ENCODE measurements at regions not wholly inside any gene's neighbourhood (a gene's known extent, or its start where the extent isn't known, plus 50 kb on each side); places are given as distances from the start of the nearest gene placed in this dataset.

DNA sequence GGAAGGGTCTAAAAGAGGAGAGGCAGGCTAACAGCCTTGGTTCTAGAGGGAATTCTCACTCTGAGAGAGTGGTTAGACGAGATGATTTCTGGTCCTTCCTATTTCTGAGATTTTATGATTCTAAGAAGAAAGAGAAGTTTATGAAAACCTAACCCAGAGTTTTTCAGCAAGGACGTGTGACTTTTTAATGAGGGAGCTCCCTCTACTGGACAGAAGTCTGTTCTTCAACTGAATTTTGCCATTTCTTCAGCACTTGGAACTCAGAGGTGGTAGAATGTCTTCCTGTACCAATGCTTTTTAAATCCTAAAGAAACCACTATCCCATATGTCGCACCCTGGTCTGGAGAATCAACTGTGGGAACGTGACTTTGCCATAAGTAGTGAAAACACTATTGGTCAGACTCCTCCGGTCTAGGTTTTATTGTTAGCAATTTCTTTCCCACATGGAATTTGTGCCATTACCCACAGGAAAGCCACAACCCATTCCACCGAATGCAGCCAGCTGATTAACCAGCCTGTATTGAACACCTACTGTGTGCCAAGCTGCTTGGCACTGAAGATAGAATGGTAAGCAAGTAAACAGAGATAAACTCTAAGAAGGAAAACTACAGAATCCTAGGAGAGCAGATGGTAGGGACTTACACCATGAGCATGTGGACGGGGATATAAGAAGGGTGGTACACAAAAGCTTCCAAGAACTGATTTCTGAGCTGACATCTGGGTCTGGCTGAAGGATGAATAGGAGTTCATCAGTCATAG lies 199.5 kb upstream of the LMCD1 start:
- TF ChIP-seq, protein P1, sequence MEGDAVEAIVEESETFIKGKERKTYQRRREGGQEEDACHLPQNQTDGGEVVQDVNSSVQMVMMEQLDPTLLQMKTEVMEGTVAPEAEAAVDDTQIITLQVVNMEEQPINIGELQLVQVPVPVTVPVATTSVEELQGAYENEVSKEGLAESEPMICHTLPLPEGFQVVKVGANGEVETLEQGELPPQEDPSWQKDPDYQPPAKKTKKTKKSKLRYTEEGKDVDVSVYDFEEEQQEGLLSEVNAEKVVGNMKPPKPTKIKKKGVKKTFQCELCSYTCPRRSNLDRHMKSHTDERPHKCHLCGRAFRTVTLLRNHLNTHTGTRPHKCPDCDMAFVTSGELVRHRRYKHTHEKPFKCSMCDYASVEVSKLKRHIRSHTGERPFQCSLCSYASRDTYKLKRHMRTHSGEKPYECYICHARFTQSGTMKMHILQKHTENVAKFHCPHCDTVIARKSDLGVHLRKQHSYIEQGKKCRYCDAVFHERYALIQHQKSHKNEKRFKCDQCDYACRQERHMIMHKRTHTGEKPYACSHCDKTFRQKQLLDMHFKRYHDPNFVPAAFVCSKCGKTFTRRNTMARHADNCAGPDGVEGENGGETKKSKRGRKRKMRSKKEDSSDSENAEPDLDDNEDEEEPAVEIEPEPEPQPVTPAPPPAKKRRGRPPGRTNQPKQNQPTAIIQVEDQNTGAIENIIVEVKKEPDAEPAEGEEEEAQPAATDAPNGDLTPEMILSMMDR (IDR thresholded peaks at IDR 0.05; ENCODE audit: insufficient read depth, low read length), result peak; percentile 11
- TF ChIP-seq POLR2AphosphoS5 (IDR thresholded peaks at IDR 0.05; ENCODE audit: low read depth), result no peak
- no peak for TF ChIP-seq GABPA (IDR thresholded peaks at IDR 0.05; ENCODE audit: low read depth)
- TF ChIP-seq, protein P2, sequence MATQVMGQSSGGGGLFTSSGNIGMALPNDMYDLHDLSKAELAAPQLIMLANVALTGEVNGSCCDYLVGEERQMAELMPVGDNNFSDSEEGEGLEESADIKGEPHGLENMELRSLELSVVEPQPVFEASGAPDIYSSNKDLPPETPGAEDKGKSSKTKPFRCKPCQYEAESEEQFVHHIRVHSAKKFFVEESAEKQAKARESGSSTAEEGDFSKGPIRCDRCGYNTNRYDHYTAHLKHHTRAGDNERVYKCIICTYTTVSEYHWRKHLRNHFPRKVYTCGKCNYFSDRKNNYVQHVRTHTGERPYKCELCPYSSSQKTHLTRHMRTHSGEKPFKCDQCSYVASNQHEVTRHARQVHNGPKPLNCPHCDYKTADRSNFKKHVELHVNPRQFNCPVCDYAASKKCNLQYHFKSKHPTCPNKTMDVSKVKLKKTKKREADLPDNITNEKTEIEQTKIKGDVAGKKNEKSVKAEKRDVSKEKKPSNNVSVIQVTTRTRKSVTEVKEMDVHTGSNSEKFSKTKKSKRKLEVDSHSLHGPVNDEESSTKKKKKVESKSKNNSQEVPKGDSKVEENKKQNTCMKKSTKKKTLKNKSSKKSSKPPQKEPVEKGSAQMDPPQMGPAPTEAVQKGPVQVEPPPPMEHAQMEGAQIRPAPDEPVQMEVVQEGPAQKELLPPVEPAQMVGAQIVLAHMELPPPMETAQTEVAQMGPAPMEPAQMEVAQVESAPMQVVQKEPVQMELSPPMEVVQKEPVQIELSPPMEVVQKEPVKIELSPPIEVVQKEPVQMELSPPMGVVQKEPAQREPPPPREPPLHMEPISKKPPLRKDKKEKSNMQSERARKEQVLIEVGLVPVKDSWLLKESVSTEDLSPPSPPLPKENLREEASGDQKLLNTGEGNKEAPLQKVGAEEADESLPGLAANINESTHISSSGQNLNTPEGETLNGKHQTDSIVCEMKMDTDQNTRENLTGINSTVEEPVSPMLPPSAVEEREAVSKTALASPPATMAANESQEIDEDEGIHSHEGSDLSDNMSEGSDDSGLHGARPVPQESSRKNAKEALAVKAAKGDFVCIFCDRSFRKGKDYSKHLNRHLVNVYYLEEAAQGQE (IDR thresholded peaks at IDR 0.05; ENCODE audit: insufficient replicate concordance, low read depth), result no peak

All from HL-60 (cell line).